ENCODE measurements at regions not wholly inside any gene's neighbourhood (a gene's known extent, or its start where the extent isn't known, plus 50 kb on each side); places are given as distances from the start of the nearest gene placed in this dataset.

GRCh38 chr12:67442896-67443295 lies 173.7 kb downstream of the CAND1 start:
- H2BK15ac ChIP-seq (ENCODE audit: low read depth, low read length), result no peak overlapping the region
- H3K4me3 ChIP-seq (ENCODE audit: insufficient read depth, low read depth, low read length), result no peak overlapping the region
- H2BK20ac ChIP-seq (ENCODE audit: low read depth, low read length), result no peak overlapping the region
- DNase-seq, result no peak
- CTCF ChIA-PET, result interaction anchor here (1.9 kb wide), 1 partner anchor 500 kb away, joined by 4 read pairs; no protein-coding TSS in a partner anchor
- H3K27ac ChIP-seq (ENCODE audit: insufficient read depth, low read length), result no peak overlapping the region
- TF ChIP-seq CEBPB (IDR thresholded peaks at IDR 0.05; ENCODE audit: low read depth, low read length), result no peak
- TF ChIP-seq RAD21 (IDR thresholded peaks at IDR 0.05; ENCODE audit: low read length), result no peak
- no peaks in the 10 kb centered on the region for H3K4me1 ChIP-seq (ENCODE audit: control insufficient read depth, insufficient read depth, low read length)
- no peak overlapping the region for H2BK5ac ChIP-seq (ENCODE audit: low read depth, low read length, poor library complexity, severe bottlenecking)
- H3K27me3 ChIP-seq (ENCODE audit: control insufficient read depth, insufficient read depth, low read length), result no peaks in the 10 kb centered on the region; the same call in 1 of the 2 replicates
- no peaks in the 10 kb centered on the region for H3K9me3 ChIP-seq (ENCODE audit: control insufficient read depth, insufficient read depth, low read length)
- H4K91ac ChIP-seq (ENCODE audit: insufficient read depth, low read depth, low read length), result no peak overlapping the region
- dilution Hi-C loops (cut with HindIII; ENCODE audit: low sequenced_read_pairs, unreplicated experiment), result no loop called here
- no CpG with 5 or more reads among the region's 8 CpGs for WGBS, 2 experiments (ENCODE audit: extremely low coverage in 2 of 2, insufficient read length in 1 of 2)
- no peak overlapping the region for H2AK5ac ChIP-seq (ENCODE audit: low read depth, low read length)
- no peak for ATAC-seq (ENCODE audit: low read depth)
- H3K14ac ChIP-seq (replicated peaks; ENCODE audit: low read depth, low read length), result no peak overlapping the region
- H3K4me2 ChIP-seq (ENCODE audit: low read depth, low read length), result no peak overlapping the region
- no peak overlapping the region for H4K8ac ChIP-seq (ENCODE audit: low read depth in 2 of 2, low read length in 2 of 2)
- H4K5ac ChIP-seq (ENCODE audit: low read depth, low read length), result no peak overlapping the region
- H3K36me3 ChIP-seq (ENCODE audit: control insufficient read depth, insufficient read depth, low read length), result no peaks in the 10 kb centered on the region
- H3K79me1 ChIP-seq (ENCODE audit: low read depth in 1 of 2, low read length in 2 of 2), result no peaks in the 10 kb centered on the region
- in situ Hi-C loops (cut with MboI; ENCODE audit: low sequenced_read_pairs), result loop anchor here (10.0 kb wide), 1 partner anchor 502 kb away; no protein-coding TSS in a partner anchor
- POLR2A ChIA-PET (ENCODE audit: unreplicated experiment), result no interaction called here
- H2AK9ac ChIP-seq (replicated peaks; ENCODE audit: low read depth, low read length, poor library complexity), result no peak overlapping the region
- H3K18ac ChIP-seq (ENCODE audit: low read depth, low read length), result no peak overlapping the region
- no peak overlapping the region for H3K56ac ChIP-seq (ENCODE audit: extremely low read depth, insufficient read depth, low read length)
- H2BK120ac ChIP-seq (ENCODE audit: low read depth, low read length), result no peak overlapping the region
- no TSS peak for BruUV-seq (replicated peaks)
- H4K20me1 ChIP-seq (ENCODE audit: insufficient read depth, low read length), result no peaks in the 10 kb centered on the region
- no peak overlapping the region for H3K23ac ChIP-seq (ENCODE audit: low read depth, low read length)
- 0 out of 2 replicates have a peak, but pooled peaks cover 3% of the 10 kb centered on the region for H3K9me1 ChIP-seq (ENCODE audit: insufficient read depth, low read length)
- intact Hi-C loops (cut with micrococcal nuclease), result loop anchor here (5.0 kb wide), 2 partner anchors 204 to 281 kb away; partner anchors contain the start of gene DYRK2
- no peak overlapping the region for H3K9ac ChIP-seq (ENCODE audit: low read depth, low read length)
- no peak overlapping the region for H3K4ac ChIP-seq (ENCODE audit: low read depth, low read length)
- no peak overlapping the region for H2AFZ ChIP-seq (replicated peaks; ENCODE audit: low read length, poor library complexity)
